HCT116 (cell line): ENCODE measurements at regions not wholly inside any gene's neighbourhood (a gene's known extent, or its start where the extent isn't known, plus 50 kb on each side); places are given as distances from the start of the nearest gene placed in this dataset.

Experiments used
- ATAC-seq: fragments of 200-7000 bp; cut with Tn5 transposase; 2 replicates; pipeline ENCODE4 v1.9.1; 2020; ENCODE audit warnings: mild to moderate bottlenecking, moderate library complexity
- BruUV-seq: library from RNA; stranded (reverse); fragments of 400-500 nt; replicated peaks from 2 replicates; lab custom pipeline; 2021; lab: Mats Ljungman, UMichigan
- CTCF ChIA-PET: fragments of 300-600 bp; sonication (Branson Sonifier 250); formaldehyde crosslinking; loops from one replicate; lab custom pipeline; 2021; ENCODE audit warnings: antibody characterized with exemption; lab: Charles Lee
- POLR2A ChIA-PET: fragments of 300-600, 350-600 bp; sonication (Branson Sonifier 250); formaldehyde crosslinking; loops from one replicate; lab custom pipeline; 2021; ENCODE audit warnings: antibody characterized with exemption; lab: Charles Lee
- RAD21 ChIA-PET, 2 experiments: fragments of 300-600 bp; sonication (Branson Sonifier 250); formaldehyde crosslinking; loops; one replicate each; lab custom pipeline; 2023; ENCODE audit warnings: low total read pairs in 2 of 2; ENCODE audit not compliant: uncharacterized antibody in 2 of 2, unreplicated experiment in 2 of 2, low non-redundant PET in 1 of 2; lab: Charles Lee
- DNase-seq: peaks from one replicate; pipeline ENCODE4 v3.0.0-alpha.2; 2010; ENCODE audit warnings: low read depth, low spot score
- H2AFZ ChIP-seq: fragments of 200-600 bp; shearing (Covaris generic), sonication (generic); 2 replicates; pipeline ENCODE4 v1.6.1; 2017; ENCODE audit warnings: low read depth, mixed run types, mixed read lengths, antibody characterized with exemption, low read length; ENCODE audit not compliant: poor library complexity, severe bottlenecking
- H3K27ac ChIP-seq: 2 replicates; pipeline ENCODE4 v1.5.1; 2012; ENCODE audit warnings: low read depth, low read length
- H3K27me3 ChIP-seq: fragments of 200-600 bp; sonication (generic); 2 replicates; pipeline ENCODE4 v1.6.1; 2016; ENCODE audit warnings: mixed run types, low read length, mixed read lengths; ENCODE audit not compliant: insufficient read depth
- H3K36me3 ChIP-seq, 2 experiments: fragments of 200-500 bp in 1 of 2; fragments of 200-600 bp in 1 of 2; sonication (Bioruptor generic) in 1 of 2; sonication (generic) in 1 of 2; 2 replicates each; pipeline versions ENCODE4 v1.5.1 to v1.6.1; 2014 to 2016; ENCODE audit warnings: low read length in 2 of 2, inconsistent platforms in 1 of 2, mixed read lengths in 1 of 2, mixed run types in 1 of 2; ENCODE audit not compliant: insufficient read depth in 2 of 2, control insufficient read depth in 1 of 2
- H3K4me1 ChIP-seq, 2 experiments: fragments of 200-600 bp in 1 of 2; sonication (generic) in 1 of 2; 2 replicates each; pipeline versions ENCODE4 v1.5.1 to v1.6.1; 2012 to 2017; ENCODE audit warnings: low read length in 2 of 2, inconsistent platforms in 1 of 2, mild to moderate bottlenecking in 1 of 2, mixed read lengths in 1 of 2, mixed run types in 1 of 2, moderate library complexity in 1 of 2; ENCODE audit not compliant: insufficient read depth in 2 of 2, control insufficient read depth in 1 of 2
- H3K4me2 ChIP-seq: fragments of 200-600 bp; sonication (generic); 2 replicates; pipeline ENCODE4 v1.6.1; 2017; ENCODE audit warnings: mixed run types, low read length, mixed read lengths
- H3K4me3 ChIP-seq, 2 experiments: fragments of 200-600 bp in 1 of 2; sonication (generic) in 1 of 2; replicated peaks in 1 of 2; 2 replicates each; pipeline ENCODE4 v1.5.1; 2011 to 2016; ENCODE audit warnings: low read length in 2 of 2, control low read depth in 1 of 2, low read depth in 1 of 2, mild to moderate bottlenecking in 1 of 2, mixed read lengths in 1 of 2, mixed run types in 1 of 2
- H3K79me2 ChIP-seq: fragments of 200-600 bp; sonication (generic); 2 replicates; pipeline ENCODE4 v1.6.1; 2017; ENCODE audit warnings: mild to moderate bottlenecking, mixed run types, low read length, moderate library complexity, mixed read lengths; ENCODE audit not compliant: insufficient read depth
- H3K9ac ChIP-seq: fragments of 200-600 bp; sonication (generic); 2 replicates; pipeline ENCODE4 v1.6.1; 2016; ENCODE audit warnings: low read length, mixed read lengths
- H3K9me2 ChIP-seq: fragments of 200-600 bp; sonication (generic), shearing (Covaris generic); 2 replicates; pipeline ENCODE4 v1.6.1; 2017; ENCODE audit warnings: mixed run types, mild to moderate bottlenecking, moderate library complexity; ENCODE audit not compliant: insufficient read depth
- H3K9me3 ChIP-seq, 2 experiments: fragments of 200-500 bp in 1 of 2; fragments of 200-600 bp in 1 of 2; sonication (Bioruptor generic) in 1 of 2; sonication (generic) in 1 of 2; 2 replicates each; pipeline ENCODE4 v1.6.1; 2014 to 2017; ENCODE audit warnings: low read length in 2 of 2, mixed read lengths in 2 of 2, inconsistent platforms in 1 of 2, low read depth in 1 of 2, mild to moderate bottlenecking in 1 of 2, mixed run types in 1 of 2, moderate library complexity in 1 of 2; ENCODE audit not compliant: control insufficient read depth in 1 of 2, insufficient read depth in 1 of 2
- H4K20me1 ChIP-seq: fragments of 200-600 bp; sonication (generic), shearing (Covaris generic); 2 replicates; pipeline ENCODE4 v1.6.1; 2017; ENCODE audit warnings: mixed run types, mild to moderate bottlenecking, moderate library complexity; ENCODE audit not compliant: insufficient read depth
- CBX3 ChIP-seq: IDR thresholded peaks from 2 replicates; pipeline ENCODE4 v1.6.1; 2012; ENCODE audit warnings: low read depth
- CTCF ChIP-seq, 3 experiments: fragments of 200-600 bp in 1 of 3; sonication (generic) in 1 of 3; IDR thresholded peaks in 2 of 3; conservative IDR thresholded peaks in 1 of 3; 2 replicates each; pipeline ENCODE4 v1.5.1; 2012 to 2017; ENCODE audit warnings: low read depth in 2 of 3, low read length in 2 of 3, antibody characterized with exemption in 1 of 3, borderline replicate concordance in 1 of 3, control low read depth in 1 of 3, mild to moderate bottlenecking in 1 of 3, mixed read lengths in 1 of 3, mixed run types in 1 of 3, moderate library complexity in 1 of 3; ENCODE audit not compliant: insufficient read depth in 1 of 3
- EGR1 ChIP-seq: IDR thresholded peaks from 2 replicates; pipeline ENCODE4 v1.6.1; 2012; ENCODE audit warnings: low read depth
- ELF1 ChIP-seq: IDR thresholded peaks from 2 replicates; pipeline ENCODE4 v1.6.1; 2012; ENCODE audit warnings: low read depth, borderline replicate concordance
- EZH2 ChIP-seq: fragments of 200-600 bp; sonication (generic); IDR thresholded peaks from 2 replicates; pipeline ENCODE4 v1.6.1; 2017; ENCODE audit warnings: antibody characterized with exemption, mixed run types
- FOSL1 ChIP-seq: IDR thresholded peaks from 2 replicates; pipeline ENCODE4 v1.6.1; 2012; ENCODE audit warnings: low read depth
- MAX ChIP-seq: IDR thresholded peaks from 2 replicates; pipeline ENCODE4 v1.6.1; 2012
- POLR2A ChIP-seq: IDR thresholded peaks from 2 replicates; pipeline ENCODE4 v1.7.0; 2011; ENCODE audit warnings: borderline replicate concordance; ENCODE audit not compliant: insufficient read depth, insufficient read length; ENCODE audit errors: extremely low read depth
- POLR2AphosphoS5 ChIP-seq: IDR thresholded peaks from 2 replicates; pipeline ENCODE4 v1.6.1; 2011; ENCODE audit warnings: mild to moderate bottlenecking, low read depth, low read length, moderate library complexity
- RAD21 ChIP-seq: IDR thresholded peaks from 2 replicates; pipeline ENCODE4 v1.6.1; 2012; ENCODE audit warnings: low read depth, mild to moderate bottlenecking
- SP1 ChIP-seq: IDR thresholded peaks from 2 replicates; pipeline ENCODE4 v1.6.1; 2012; ENCODE audit warnings: low read depth
- TCF7L2 ChIP-seq: IDR thresholded peaks from 2 replicates; pipeline ENCODE4 v1.7.0; 2011; ENCODE audit warnings: borderline replicate concordance, inconsistent platforms; ENCODE audit not compliant: insufficient read depth, insufficient read length; ENCODE audit errors: extremely low read depth
- YY1 ChIP-seq: IDR thresholded peaks from 2 replicates; pipeline ENCODE4 v1.6.1; 2011; ENCODE audit warnings: low read length, low read depth, moderate library complexity, mild to moderate bottlenecking; ENCODE audit not compliant: insufficient replicate concordance; ENCODE audit errors: extremely low read depth
- intact Hi-C: fragments of 100-400 bp; cut with micrococcal nuclease; formaldehyde crosslinking; loops from 2 replicates; pipeline ENCODE4 v1.10.0; 2022

DNA sequence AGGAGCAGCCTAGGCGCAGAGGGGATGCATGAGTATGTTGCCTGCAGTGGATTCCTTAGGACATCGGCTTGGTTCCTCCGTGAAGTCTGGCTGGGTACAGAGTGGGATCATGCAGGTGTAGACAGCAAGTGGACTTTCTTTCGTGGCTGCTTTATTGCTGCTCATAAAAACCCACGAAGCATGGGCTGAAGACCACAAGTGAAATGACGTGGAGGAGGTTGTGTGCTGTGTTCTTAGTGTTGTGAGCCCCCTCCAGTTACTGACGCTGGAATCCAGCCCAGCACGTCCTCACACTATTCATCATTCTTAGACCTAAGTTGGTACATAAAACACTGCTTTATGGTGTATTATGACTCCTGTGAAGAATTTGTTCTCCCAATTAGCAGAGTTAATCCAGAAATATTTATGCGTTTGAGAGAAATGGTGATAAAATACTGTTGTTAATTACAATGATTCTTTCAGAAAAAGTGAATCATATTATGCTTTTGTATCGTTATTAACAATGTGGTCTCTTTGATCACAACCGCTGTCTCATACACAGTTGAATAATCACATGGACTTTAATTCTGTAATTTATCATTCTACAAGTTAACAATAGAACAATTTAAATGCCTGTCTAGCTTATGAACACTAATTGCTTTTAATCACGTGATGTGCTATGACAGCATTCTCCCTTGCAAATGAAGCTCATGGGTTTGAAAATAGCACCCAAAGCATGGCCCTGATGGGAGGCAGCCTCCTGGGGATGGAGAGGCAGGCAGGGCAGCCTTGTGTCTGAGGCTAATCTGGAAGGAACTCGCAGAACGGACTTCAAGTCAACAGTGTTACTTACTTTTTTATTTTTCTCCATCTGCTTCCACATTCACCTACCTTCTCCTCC, 233.9 kb upstream of the SYNDIG1 start:
- no peak for TF ChIP-seq YY1
- TF ChIP-seq CBX3: no peak
- no peak for TF ChIP-seq POLR2AphosphoS5
- TF ChIP-seq POLR2A: no peak
- no peak for TF ChIP-seq SP1
- no peak for TF ChIP-seq FOSL1
- no peak for TF ChIP-seq ELF1
- TF ChIP-seq TCF7L2: no peak
- no peak for TF ChIP-seq EZH2
- TF ChIP-seq, all 23 proteins: peak for 0
- DNase-seq (no peak), ATAC-seq (no peak)
- ChIA-PET POLR2A (no interaction called here), RAD21 (no interaction called here), CTCF (no interaction called here)
- Histone ChIP-seq H3K9me3 (peaks cover 0 to 4% of the 10 kb centered on the region in 2 experiments; a peak in 2 of 4 replicates), H2AFZ (no peak overlapping the region), H3K4me1 (no peaks in the 10 kb centered on the region), H3K4me3 (no peak overlapping the region), H4K20me1 (no peaks in the 10 kb centered on the region), H3K9ac (no peak overlapping the region), H3K4me2 (no peak overlapping the region), H3K27ac (no peak overlapping the region), H3K27me3 (no peaks in the 10 kb centered on the region), H3K36me3 (no peaks in the 10 kb centered on the region), H3K79me2 (no peaks in the 10 kb centered on the region), H3K9me2 (no peaks in the 10 kb centered on the region)
- intact Hi-C loops: no loop called here
- no TSS peak for BruUV-seq

DNA sequence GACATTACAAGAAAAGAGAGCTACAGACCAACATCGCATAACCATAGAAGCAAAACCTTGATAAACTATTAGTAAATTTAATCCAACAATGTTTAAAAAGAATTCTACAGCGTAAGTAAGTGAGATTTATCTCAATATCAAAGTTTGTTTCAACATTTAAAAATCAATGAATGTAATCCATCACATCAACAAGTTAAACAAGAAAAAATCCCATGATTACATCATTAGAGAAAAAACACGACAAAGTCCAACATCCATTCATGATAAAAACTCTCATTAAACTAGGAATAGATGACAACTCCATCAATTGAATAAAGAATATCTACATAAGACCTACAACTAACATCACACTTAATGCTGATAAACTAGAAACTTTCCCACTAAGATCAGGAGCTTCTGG, 239.0 kb upstream of the GGTLC1 start:
- no peak overlapping the region for H3K27ac ChIP-seq
- ATAC-seq: no peak
- RAD21 ChIA-PET: no interaction called here
- POLR2A ChIA-PET: no interaction called here
- intact Hi-C loops: no loop called here
- peaks cover 0 to 5% of the 10 kb centered on the region in 2 experiments; a peak in 1 of 4 replicates for H3K9me3 ChIP-seq
- no peaks in the 10 kb centered on the region for H3K36me3 ChIP-seq
- no peaks in the 10 kb centered on the region for H4K20me1 ChIP-seq
- CTCF ChIA-PET: no interaction called here
- no peak for DNase-seq
- no peaks in the 10 kb centered on the region for H3K27me3 ChIP-seq
- H3K79me2 ChIP-seq: no peaks in the 10 kb centered on the region
- no peak overlapping the region for H3K9ac ChIP-seq
- H3K4me3 ChIP-seq: no peak overlapping the region
- H2AFZ ChIP-seq: no peak overlapping the region
- H3K4me2 ChIP-seq: no peak overlapping the region
- H3K4me1 ChIP-seq: no peaks in the 10 kb centered on the region
- no TSS peak for BruUV-seq
- no peaks in the 10 kb centered on the region for H3K9me2 ChIP-seq
- TF ChIP-seq EGR1: no peak
- no peak for TF ChIP-seq CTCF (IDR thresholded peaks at IDR 0.05 in 2 of 3, conservative IDR thresholded peaks at IDR 0.05 in 1 of 3; ENCODE audit: borderline replicate concordance in 1 of 3, insufficient read depth in 1 of 3, low read depth in 2 of 3, low read length in 2 of 3)
- no peak for TF ChIP-seq CBX3
- no peak for TF ChIP-seq RAD21
- no peak for TF ChIP-seq MAX
- no peak for TF ChIP-seq SP1
- TF ChIP-seq FOSL1: no peak
- TF ChIP-seq EZH2: no peak
- TF ChIP-seq ELF1: no peak
- TF ChIP-seq YY1: no peak
